IPS DF 19.7 (cell line): ENCODE measurements at regions not wholly inside any gene's neighbourhood (a gene's known extent, or its start where the extent isn't known, plus 50 kb on each side); places are given as distances from the start of the nearest gene placed in this dataset.
"Not testable (repeated sequence)": the region's sequence is repeated elsewhere in the genome, so short reads cannot be mapped to it uniquely, and the experiment has no call there.

Source experiments
- DNase-seq: peaks from one replicate; pipeline ENCODE4 v3.0.0-alpha.2; 2013; ENCODE audit warnings: low read depth, low spot score

GRCh38 chr11:90455347-90455920, 232.6 kb upstream of the CHORDC1 start:
- DNase-seq, result not testable (repeated sequence)

GRCh38 chr11:90453525-90453924, 230.7 kb upstream of the CHORDC1 start:
- DNase-seq, result no peak

- no peak for DNase-seq
Measured at GRCh38 chr11:90449606-90450005, 226.8 kb upstream of the CHORDC1 start.

DNA sequence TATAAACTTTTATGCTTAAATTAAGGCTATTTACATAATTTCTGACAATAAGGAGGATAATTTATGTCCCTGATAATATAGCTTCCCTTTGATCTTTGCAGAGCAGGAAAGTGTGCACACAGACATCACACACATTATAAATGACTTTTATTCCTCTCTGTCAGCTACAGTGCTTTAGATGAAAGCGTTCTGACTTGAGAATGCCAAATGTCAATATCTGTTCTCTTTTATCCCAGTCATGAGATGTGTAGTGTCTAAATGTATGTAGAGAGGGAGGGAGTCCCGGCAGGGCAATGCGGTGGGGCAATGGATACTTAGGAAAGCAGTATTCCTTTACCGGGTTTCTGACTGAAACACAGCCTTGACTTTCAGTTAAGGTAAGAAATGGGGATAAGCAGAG, 225.4 kb upstream of the CHORDC1 start:
- no peak for DNase-seq

- no peak for DNase-seq
Measured at GRCh38 chr11:90447618-90448017, 224.8 kb upstream of the CHORDC1 start.

- no peak for DNase-seq
Measured at GRCh38 chr11:90446207-90446606, 223.4 kb upstream of the CHORDC1 start.

DNA sequence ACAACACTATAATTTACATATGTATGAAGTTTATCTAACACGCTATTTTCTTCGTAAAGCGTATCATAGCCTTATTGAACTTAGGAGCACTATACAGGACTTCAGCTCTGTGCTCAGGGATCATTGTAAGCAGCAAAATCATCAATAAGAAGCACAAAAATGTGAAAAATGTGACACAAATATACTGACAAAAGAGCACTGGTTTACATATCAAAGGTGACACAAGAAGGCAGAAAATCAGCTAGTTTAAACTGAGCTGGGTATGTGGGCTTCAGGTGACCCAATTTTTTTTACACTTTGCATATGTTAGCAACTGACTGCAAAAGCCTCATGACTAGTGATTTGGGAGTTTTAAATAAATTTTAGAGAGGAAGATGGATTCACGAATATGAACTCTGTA, 215.2 kb upstream of the CHORDC1 start:
- DNase-seq, result peak; percentile 75

- DNase-seq, result no peak
Measured at GRCh38 chr11:90434858-90435257, 212.0 kb upstream of the CHORDC1 start.

GRCh38 chr11:90428836-90429235, 206.0 kb upstream of the CHORDC1 start:
- DNase-seq, result no peak

DNA sequence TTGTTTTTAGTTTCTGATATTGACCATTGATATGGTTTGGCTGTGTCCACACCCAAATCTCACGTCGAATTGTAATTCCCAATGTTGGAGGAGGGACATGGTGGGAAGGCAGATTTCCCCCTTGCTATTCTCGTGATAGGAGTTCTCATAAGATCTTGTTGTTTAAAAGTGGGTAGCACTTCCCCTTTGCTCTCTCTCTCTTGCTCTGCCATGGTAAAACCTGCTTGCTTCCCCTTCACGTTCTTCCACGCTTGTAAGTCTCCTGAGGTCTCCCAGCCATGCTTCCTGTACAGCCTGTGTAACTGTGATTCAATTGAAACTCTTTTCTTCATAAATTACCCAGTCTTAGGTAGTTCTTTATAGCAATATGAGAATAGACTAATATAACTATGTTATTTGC, 203.6 kb upstream of the CHORDC1 start:
- no peak for DNase-seq

- no peak for DNase-seq
Measured at GRCh38 chr11:90423378-90423777, 200.5 kb upstream of the CHORDC1 start.

GRCh38 chr11:90422787-90423186, 199.9 kb upstream of the CHORDC1 start:
- DNase-seq, result not testable (repeated sequence)

- no peak for DNase-seq
Measured at GRCh38 chr11:90414221-90414620, 191.4 kb upstream of the CHORDC1 start.

DNA sequence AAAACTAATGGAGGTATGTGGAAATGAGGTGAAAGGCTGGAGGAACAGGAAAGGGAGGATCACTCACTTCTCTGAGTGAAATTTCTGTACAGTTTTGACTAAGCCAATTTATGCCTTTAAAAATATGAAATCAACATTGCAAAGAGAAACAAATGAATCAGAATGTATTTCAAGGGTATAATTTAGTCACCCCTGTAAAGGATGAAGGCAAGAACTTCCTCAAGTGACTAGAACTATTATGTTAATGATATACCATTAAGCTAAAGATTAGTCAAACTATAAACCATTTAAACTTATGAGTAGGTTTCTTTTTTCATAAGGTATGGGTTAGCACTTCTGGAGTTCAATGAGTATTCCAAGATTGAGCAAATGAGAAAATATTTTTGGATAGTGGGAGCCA, 184.5 kb upstream of the CHORDC1 start:
- no peak for DNase-seq

DNA sequence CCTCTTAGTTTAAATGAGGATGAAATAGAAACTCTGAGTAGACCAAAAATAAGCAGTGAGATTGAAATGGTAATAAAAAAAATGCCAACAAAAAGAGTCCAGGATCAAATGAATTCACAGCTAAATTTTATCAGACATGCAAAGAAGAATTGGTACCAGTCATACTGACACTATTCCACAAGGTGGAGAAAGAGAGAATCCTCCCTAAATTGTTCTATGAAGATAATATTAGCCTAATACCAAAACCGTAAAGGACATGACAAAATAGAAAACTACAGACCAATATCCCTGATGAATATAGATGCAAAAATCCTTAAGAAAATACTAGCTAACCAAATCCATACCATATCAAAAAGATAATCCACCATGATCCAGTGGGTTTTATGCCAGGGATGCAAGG, 169.8 kb upstream of the CHORDC1 start:
- DNase-seq, result no peak

- DNase-seq, result no peak
Measured at GRCh38 chr11:90391756-90392155, 168.9 kb upstream of the CHORDC1 start.

GRCh38 chr11:90380206-90380605, 157.4 kb upstream of the CHORDC1 start:
- DNase-seq, result no peak

GRCh38 chr11:90373971-90374370, 151.1 kb upstream of the CHORDC1 start:
- DNase-seq, result no peak

- no peak for DNase-seq
Measured at GRCh38 chr11:90364527-90364926, 141.7 kb upstream of the CHORDC1 start.

DNA sequence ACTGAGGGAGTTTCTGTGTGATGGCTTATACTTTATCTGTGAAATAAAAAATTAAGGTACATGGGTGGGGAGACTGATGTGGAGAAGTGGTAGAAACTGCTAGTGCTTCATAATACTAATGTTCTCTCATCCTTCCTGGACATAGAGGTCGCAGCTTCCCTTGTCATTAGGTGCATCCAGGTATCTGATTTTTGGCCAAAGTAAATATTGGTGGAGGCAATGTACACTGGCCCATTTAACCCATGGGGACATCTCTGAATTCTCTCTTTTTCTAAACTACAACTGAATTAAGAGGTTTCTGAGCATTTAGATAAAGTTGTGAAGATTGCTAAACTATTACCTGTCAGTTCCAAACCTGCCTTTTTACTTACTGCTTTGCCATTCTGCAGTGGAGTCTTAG, 140.9 kb upstream of the CHORDC1 start:
- DNase-seq, result no peak

DNA sequence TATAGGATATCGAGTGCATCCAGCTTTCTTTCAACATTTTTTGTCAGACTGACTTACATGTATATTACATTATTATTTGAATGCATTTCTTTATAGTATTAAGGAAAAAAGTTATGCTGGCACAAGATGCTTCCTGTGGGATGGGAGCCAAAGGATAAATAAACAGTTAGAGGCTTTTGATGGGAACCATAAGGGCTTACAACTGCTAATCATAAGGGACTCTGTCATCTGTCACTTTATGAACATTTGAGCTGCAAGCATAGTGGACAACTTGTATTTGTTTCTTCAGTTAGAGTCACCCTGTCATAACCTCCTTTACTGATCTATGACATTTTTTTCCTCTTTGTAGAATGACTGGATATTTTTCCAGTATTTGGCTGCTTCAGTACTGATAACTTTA, 132.4 kb upstream of the CHORDC1 start:
- no peak for DNase-seq

DNA sequence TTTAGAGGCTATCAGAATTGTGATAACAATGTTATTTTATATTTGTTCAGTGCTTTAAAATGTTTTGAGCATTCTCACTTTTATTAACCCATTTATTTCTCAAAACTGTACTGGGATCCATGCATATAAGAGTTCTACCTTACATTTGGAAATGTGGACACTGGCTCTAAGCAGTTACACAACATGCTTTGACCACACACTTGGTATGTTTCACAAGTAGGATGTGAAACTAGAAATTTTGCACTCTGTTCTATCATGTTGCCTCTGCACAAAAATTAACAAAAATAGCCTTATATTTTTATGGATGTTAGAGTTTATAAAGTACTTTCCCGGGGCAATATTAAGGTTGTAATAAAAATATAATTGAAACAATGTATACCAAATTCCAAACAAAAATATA, 126.9 kb upstream of the CHORDC1 start:
- no peak for DNase-seq

- no peak for DNase-seq
Measured at GRCh38 chr11:90344546-90344945, 121.7 kb upstream of the CHORDC1 start.

DNA sequence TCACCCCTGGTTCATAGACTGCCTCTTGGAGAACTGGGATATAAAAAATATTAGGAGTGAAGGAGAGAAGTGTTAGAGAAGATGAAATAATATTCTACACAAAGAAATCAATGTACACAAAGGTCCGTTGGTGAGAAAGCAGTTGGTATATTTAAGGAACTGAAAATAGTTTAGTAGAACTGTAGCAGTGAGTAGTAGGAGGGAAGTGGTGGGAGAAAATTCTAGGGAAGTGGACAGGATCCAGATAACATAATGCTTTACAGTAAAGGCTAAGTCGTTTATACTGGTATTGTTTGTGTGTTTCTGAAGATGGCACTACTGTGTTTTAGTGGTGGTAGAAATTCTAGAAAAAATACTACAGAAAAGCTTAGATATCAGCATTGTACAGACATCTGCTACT, 120.8 kb upstream of the CHORDC1 start:
- no peak for DNase-seq
